ENCODE measurements at regions not wholly inside any gene's neighbourhood (a gene's known extent, or its start where the extent isn't known, plus 50 kb on each side); places are given as distances from the start of the nearest gene placed in this dataset.
"Not testable (repeated sequence)": the region's sequence is repeated elsewhere in the genome, so short reads cannot be mapped to it uniquely, and the experiment has no call there.

DNA sequence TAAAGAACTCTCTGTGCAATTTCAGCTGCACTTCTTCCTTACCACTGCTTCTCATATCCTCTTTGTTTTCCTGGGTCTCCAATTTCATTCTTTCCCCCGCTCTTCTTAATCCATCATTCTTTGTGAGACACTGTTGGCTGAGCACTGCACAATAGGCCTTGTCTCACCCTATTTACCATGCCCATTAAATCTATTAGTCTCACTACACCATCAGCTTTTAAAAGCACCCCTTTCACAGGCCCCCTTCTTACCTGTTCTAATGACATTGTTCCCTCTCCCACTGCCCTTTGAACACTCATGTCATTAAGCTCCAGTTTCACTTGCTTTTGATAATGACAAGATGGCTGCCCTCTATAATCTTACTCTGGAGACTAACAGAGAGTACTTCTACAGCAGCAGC is 404.1 kb upstream of the ACVR2A start:
- H3K27me3 Mint-ChIP-seq, result no peaks in the 10 kb centered on the region
- H3K27ac Mint-ChIP-seq, result no peak overlapping the region
- no peaks in the 10 kb centered on the region for H3K4me1 Mint-ChIP-seq
- H3K9me3 Mint-ChIP-seq, result peaks cover 2% of the 10 kb centered on the region
- DNase-seq, result no peak
- CTCF ChIA-PET, result no interaction called here
- POLR2A ChIA-PET, result no interaction called here
- H3K4me3 Mint-ChIP-seq, result no peak overlapping the region
- H3K36me3 Mint-ChIP-seq (ENCODE audit: low read depth), result peaks cover 3% of the 10 kb centered on the region

DNA sequence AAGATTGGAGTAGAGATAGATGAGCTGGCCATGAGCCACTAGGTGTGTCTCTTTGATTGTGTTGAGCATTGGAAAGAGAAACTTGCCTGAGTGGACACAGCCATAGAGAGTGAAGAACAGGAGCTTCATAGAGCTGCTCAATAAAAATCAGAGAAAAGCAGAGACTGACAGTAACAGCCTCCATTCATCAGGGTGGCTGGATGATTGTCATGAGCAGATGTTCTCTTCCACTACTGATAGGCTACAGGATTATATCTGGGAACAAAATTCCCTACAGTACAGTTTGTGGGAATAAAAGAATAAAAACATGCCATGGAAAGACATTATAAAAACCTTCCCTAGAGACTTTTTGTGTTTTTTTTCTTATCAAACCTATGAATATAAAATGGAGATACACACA is 404.8 kb upstream of the ACVR2A start:
- ChIA-PET POLR2A (no interaction called here), CTCF (no interaction called here)
- no peak overlapping the region for H3K27ac Mint-ChIP-seq

GRCh38 chr2:147438882-147439281 is 405.9 kb upstream of the ACVR2A start:
- no peak for DNase-seq
- ChIA-PET CTCF (no interaction called here), POLR2A (no interaction called here)
- Mint-ChIP-seq H3K9me3 (peaks cover 2% of the 10 kb centered on the region), H3K36me3 (ENCODE audit: low read depth) (peaks cover 3% of the 10 kb centered on the region), H3K27me3 (no peaks in the 10 kb centered on the region), H3K4me3 (no peak overlapping the region), H3K27ac (no peak overlapping the region), H3K4me1 (no peaks in the 10 kb centered on the region)

More for the DNA sequence above, 404.8 kb upstream of the ACVR2A start:
- Mint-ChIP-seq H3K4me3 (no peak overlapping the region), H3K36me3 (ENCODE audit: low read depth) (peaks cover 3% of the 10 kb centered on the region), H3K4me1 (no peaks in the 10 kb centered on the region), H3K9me3 (peaks cover 2% of the 10 kb centered on the region), H3K27me3 (no peaks in the 10 kb centered on the region)
- DNase-seq, result no peak

- peaks cover 6% of the 10 kb centered on the region for H3K9me3 Mint-ChIP-seq
- no peak overlapping the region for H3K27ac Mint-ChIP-seq
- no peaks in the 10 kb centered on the region for H3K27me3 Mint-ChIP-seq
- H3K4me3 Mint-ChIP-seq, result no peak overlapping the region
- CTCF ChIA-PET, result no interaction called here
- no peak for DNase-seq
- peaks cover 15% of the 10 kb centered on the region for H3K36me3 Mint-ChIP-seq (ENCODE audit: low read depth)
- H3K4me1 Mint-ChIP-seq, result peaks cover 8% of the 10 kb centered on the region
- POLR2A ChIA-PET, result no interaction called here
These were observed 411.0 kb upstream of the ACVR2A start for GRCh38 chr2:147433822-147434221.

DNA sequence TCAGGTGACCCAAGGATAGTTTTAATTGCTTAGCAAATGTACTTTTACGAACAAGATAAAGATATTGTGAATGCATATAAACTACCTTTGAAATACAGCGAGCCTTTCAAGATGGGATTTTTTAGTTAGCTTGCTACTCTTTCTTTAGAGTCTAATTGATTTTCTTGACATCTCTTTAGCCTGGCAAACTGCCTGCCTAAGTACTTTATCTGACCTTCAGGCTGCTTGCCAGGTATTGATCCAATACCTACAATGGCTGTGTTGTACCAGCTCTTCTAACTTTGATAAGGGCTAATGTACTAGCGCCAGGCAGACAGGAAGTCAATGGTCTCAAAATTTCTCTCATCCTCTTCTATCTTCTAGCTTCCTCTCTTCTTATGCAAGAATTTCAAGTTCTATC is 414.4 kb upstream of the ACVR2A start:
- Mint-ChIP-seq H3K4me3 (no peak overlapping the region), H3K36me3 (ENCODE audit: low read depth) (peaks cover 16% of the 10 kb centered on the region), H3K4me1 (peaks cover 10% of the 10 kb centered on the region), H3K27me3 (no peaks in the 10 kb centered on the region), H3K9me3 (peaks cover 12% of the 10 kb centered on the region), H3K27ac (no peak overlapping the region)
- ChIA-PET CTCF (no interaction called here), POLR2A (no interaction called here)
- no peak for DNase-seq

- CTCF ChIA-PET, result no interaction called here
- no peak overlapping the region for H3K27ac Mint-ChIP-seq
- H3K4me3 Mint-ChIP-seq, result no peak overlapping the region
- H3K4me1 Mint-ChIP-seq, result peaks cover 10% of the 10 kb centered on the region
- POLR2A ChIA-PET, result no interaction called here
- H3K27me3 Mint-ChIP-seq, result no peaks in the 10 kb centered on the region
- peaks cover 16% of the 10 kb centered on the region for H3K36me3 Mint-ChIP-seq (ENCODE audit: low read depth)
- H3K9me3 Mint-ChIP-seq, result peaks cover 14% of the 10 kb centered on the region
- DNase-seq, result no peak
These were observed 416.6 kb upstream of the ACVR2A start for GRCh38 chr2:147428120-147428747.

- DNase-seq, result no peak
- peaks cover 14% of the 10 kb centered on the region for H3K9me3 Mint-ChIP-seq
- H3K36me3 Mint-ChIP-seq (ENCODE audit: low read depth), result peaks cover 8% of the 10 kb centered on the region
- ChIA-PET CTCF (no interaction called here), POLR2A (no interaction called here)
- no peak overlapping the region for H3K27ac Mint-ChIP-seq
- no peaks in the 10 kb centered on the region for H3K27me3 Mint-ChIP-seq
- peaks cover 10% of the 10 kb centered on the region for H3K4me1 Mint-ChIP-seq
- no peak overlapping the region for H3K4me3 Mint-ChIP-seq
These were observed 419.3 kb upstream of the ACVR2A start for GRCh38 chr2:147425437-147426029.

DNA sequence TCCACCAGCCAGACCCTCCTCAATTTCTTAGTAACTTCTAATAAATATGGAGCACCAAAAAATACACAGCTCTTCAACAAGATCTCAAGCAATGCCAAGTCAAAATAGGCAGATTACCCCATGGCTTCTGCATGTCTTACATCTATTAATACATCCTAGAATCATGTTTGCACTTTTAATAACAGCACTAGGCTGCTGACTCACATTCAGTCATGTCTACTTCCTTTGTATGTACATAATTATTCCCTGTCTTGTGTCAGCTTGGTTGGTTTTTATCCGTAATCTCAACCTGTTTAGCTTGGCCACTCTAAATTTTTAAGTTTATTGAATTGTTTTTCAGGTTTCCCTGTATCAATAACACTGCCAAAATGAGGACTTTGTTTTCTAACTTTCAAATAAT is 420.1 kb upstream of the ACVR2A start:
- DNase-seq, result no peak
- no peaks in the 10 kb centered on the region for H3K27me3 Mint-ChIP-seq
- CTCF ChIA-PET, result no interaction called here
- peaks cover 14% of the 10 kb centered on the region for H3K9me3 Mint-ChIP-seq
- peaks cover 8% of the 10 kb centered on the region for H3K36me3 Mint-ChIP-seq (ENCODE audit: low read depth)
- H3K4me3 Mint-ChIP-seq, result no peak overlapping the region
- POLR2A ChIA-PET, result no interaction called here
- peaks cover 10% of the 10 kb centered on the region for H3K4me1 Mint-ChIP-seq
- no peak overlapping the region for H3K27ac Mint-ChIP-seq

- Mint-ChIP-seq H3K9me3 (peaks cover 11% of the 10 kb centered on the region), H3K36me3 (ENCODE audit: low read depth) (no peaks in the 10 kb centered on the region), H3K27me3 (peaks cover 1% of the 10 kb centered on the region), H3K4me1 (peaks cover 1% of the 10 kb centered on the region), H3K27ac (no peak overlapping the region), H3K4me3 (no peak overlapping the region)
- CTCF ChIA-PET, result interaction anchor here (0.6 to 1.4 kb wide), 3 partner anchors 8 to 583 kb away, joined by 3 to 4 read pairs (median 4); no protein-coding TSS in a partner anchor
- POLR2A ChIA-PET, result no interaction called here
- DNase-seq, result no peak
These were observed 423.7 kb upstream of the ACVR2A start for GRCh38 chr2:147420947-147421675.

GRCh38 chr2:147420517-147420916 is 424.3 kb upstream of the ACVR2A start:
- CTCF ChIA-PET, result interaction anchor here (1.4 kb wide), 1 partner anchor 9 kb away, joined by 3 read pairs; no protein-coding TSS in a partner anchor
- POLR2A ChIA-PET, result no interaction called here
- Mint-ChIP-seq H3K27me3 (peaks cover 1% of the 10 kb centered on the region), H3K4me1 (peaks cover 1% of the 10 kb centered on the region), H3K27ac (no peak overlapping the region), H3K36me3 (ENCODE audit: low read depth) (no peaks in the 10 kb centered on the region), H3K4me3 (no peak overlapping the region), H3K9me3 (peaks cover 11% of the 10 kb centered on the region)
- DNase-seq, result no peak

- Mint-ChIP-seq H3K27ac (no peak overlapping the region), H3K9me3 (peaks cover 18% of the 10 kb centered on the region), H3K4me1 (peaks cover 10% of the 10 kb centered on the region), H3K4me3 (no peak overlapping the region), H3K36me3 (ENCODE audit: low read depth) (peaks cover 22% of the 10 kb centered on the region), H3K27me3 (peaks cover 3% of the 10 kb centered on the region)
- CTCF ChIA-PET, result no interaction called here
- DNase-seq, result no peak
- POLR2A ChIA-PET, result no interaction called here
These were observed 428.7 kb upstream of the ACVR2A start for GRCh38 chr2:147416099-147416498.

DNA sequence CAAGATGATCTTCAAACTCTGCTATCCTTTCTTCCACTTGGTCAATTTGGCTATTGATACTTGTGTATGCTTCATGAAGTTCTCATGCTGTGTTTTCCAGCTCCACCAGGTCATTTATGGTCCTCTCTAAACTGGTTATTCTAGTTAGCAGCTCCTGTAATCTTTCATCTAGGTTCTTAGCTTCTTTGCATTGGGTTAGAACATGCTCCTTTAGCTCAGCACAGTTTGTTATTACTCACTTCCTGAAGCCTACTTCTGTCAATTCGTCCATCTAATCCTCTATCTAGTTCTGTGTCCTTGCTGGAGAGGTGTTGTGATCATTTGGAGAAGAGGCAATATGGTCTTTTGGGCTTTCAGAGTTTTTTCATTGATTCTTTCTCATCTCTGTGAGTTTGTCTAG is 430.2 kb upstream of the ACVR2A start:
- POLR2A ChIA-PET, H3K27me3 Mint-ChIP-seq, DNase-seq, H3K4me3 Mint-ChIP-seq, CTCF ChIA-PET, H3K27ac Mint-ChIP-seq: not testable (repeated sequence)
- Mint-ChIP-seq H3K4me1 (peaks cover 10% of the 10 kb centered on the region), H3K36me3 (ENCODE audit: low read depth) (peaks cover 26% of the 10 kb centered on the region), H3K9me3 (peaks cover 23% of the 10 kb centered on the region)

DNA sequence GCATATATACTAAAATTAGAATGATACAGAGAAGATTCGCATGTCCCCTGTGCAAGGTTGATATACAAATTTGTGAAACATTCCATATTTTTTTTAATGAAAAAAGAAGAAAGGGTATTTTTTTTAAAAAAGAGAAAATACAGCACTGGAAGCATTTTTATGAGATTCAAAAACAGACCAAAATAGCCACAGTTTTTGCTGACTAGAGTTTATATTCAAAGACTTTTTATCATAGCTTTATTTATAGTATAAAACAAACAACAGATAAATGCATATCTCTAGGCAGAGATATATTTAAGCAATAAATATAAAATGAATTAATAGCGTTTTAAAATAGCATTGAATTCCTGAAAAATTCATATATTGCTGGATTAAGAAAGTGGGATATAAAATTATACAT is 436.5 kb upstream of the ACVR2A start:
- Mint-ChIP-seq H3K36me3 (ENCODE audit: low read depth) (peaks cover 12% of the 10 kb centered on the region), H3K27ac (no peak overlapping the region), H3K4me3 (no peak overlapping the region), H3K9me3 (peaks cover 13% of the 10 kb centered on the region), H3K4me1 (peaks cover 5% of the 10 kb centered on the region), H3K27me3 (peaks cover 1% of the 10 kb centered on the region)
- CTCF ChIA-PET, result no interaction called here
- POLR2A ChIA-PET, result no interaction called here
- DNase-seq, result no peak

DNA sequence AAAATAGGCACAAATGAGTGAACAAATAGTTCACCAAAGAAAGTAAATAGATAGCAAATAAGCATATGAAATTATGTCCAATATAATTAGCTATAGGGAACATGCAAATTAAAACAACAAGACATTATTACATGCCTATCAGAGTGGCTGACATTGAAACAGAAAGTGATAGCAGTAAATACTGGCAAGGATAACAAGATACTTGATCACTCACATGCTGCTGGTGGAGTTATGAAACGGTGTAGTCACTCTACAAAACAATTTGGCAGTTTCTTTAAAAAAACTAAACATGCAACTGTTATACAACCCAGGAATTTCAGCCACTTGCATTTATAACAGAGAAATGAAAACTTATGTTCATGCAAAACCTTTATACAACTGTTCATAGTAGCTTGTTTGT is 439.2 kb upstream of the ACVR2A start:
- ChIA-PET POLR2A (no interaction called here), CTCF (no interaction called here)
- Mint-ChIP-seq H3K27me3 (peaks cover 5% of the 10 kb centered on the region), H3K4me1 (peaks cover 5% of the 10 kb centered on the region), H3K4me3 (no peak overlapping the region), H3K27ac (no peak overlapping the region), H3K9me3 (peaks cover 3% of the 10 kb centered on the region), H3K36me3 (ENCODE audit: low read depth) (no peaks in the 10 kb centered on the region)
- no peak for DNase-seq
